H1 (cell line): ENCODE measurements at regions not wholly inside any gene's neighbourhood (a gene's known extent, or its start where the extent isn't known, plus 50 kb on each side); places are given as distances from the start of the nearest gene placed in this dataset.

Experiments
- CHD7 ChIP-seq: fragments of 300-600 bp; sonication (generic); IDR thresholded peaks from 2 replicates; pipeline ENCODE4 v1.7.1; 2012; ENCODE audit warnings: low read length, moderate library complexity, mild to moderate bottlenecking, inconsistent platforms; ENCODE audit not compliant: insufficient replicate concordance

DNA sequence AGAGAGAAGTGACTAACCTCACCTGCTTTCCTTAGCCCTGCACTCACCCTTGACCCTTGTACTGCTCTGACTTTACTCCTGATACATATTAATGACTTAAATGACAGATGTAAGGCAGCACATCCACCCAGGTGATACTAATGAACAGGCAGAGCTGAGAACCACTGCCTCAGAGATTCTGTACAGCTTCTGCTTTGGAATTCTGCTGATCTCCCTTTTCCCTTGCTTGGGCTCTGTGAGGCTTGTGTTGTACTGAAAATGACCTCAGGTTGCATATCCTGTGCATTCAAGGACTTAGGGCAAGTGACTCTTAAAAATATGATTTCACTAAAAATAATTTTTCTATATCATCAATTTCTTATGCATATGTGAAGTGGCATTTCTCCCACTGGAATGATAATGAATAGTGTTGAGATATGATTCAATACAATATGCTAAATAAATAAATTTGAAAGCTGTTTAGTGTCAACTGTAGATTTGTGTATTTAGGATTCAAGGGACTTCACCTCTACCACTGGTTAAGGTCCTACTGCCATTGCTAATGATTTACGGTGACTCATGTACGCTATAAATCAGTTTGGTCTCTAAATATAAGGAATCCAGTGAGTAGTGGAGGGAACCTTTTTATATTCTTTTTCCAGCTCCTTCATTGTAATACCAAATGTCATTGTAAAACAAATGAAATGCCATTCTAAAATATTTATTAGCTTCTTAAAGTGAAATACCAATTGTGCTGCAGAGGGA, 328.3 kb downstream of the SOCS6 start (continued):
- no peak for TF ChIP-seq CHD7
